MG63 (cell line): ENCODE measurements at regions not wholly inside any gene's neighbourhood (a gene's known extent, or its start where the extent isn't known, plus 50 kb on each side); places are given as distances from the start of the nearest gene placed in this dataset.

Experiments
- DNase-seq: peaks from one replicate; pipeline ENCODE4 v3.0.0-alpha.2; 2020
- H3K27me3 ChIP-seq: fragments of 250-450 bp; sonication (Bioruptor Pico); 2 replicates; pipeline ENCODE4 v1.5.1; 2020; ENCODE audit warnings: mild to moderate bottlenecking, moderate library complexity
- H3K36me3 ChIP-seq: fragments of 250-450 bp; sonication (Bioruptor Pico); 2 replicates; pipeline ENCODE4 v1.5.1; 2020; ENCODE audit warnings: mild to moderate bottlenecking, moderate library complexity
- H3K4me3 ChIP-seq: fragments of 250-450 bp; sonication (Bioruptor Pico); 2 replicates; pipeline ENCODE4 v1.5.1; 2020; ENCODE audit warnings: mild to moderate bottlenecking, moderate library complexity
- H3K9me3 ChIP-seq: fragments of 250-450 bp; sonication (Bioruptor Pico); 2 replicates; pipeline ENCODE4 v1.5.1; 2020; ENCODE audit warnings: mild to moderate bottlenecking, moderate library complexity

- Histone ChIP-seq H3K9me3 (no peaks in the 10 kb centered on the region), H3K4me3 (no peak overlapping the region), H3K36me3 (no peaks in the 10 kb centered on the region), H3K27me3 (0 out of 2 replicates have a peak, but pooled peaks cover 2% of the 10 kb centered on the region)
- no peak for DNase-seq
Measured at GRCh38 chr20:60804240-60804917, 447.7 kb upstream of the CDH4 start.

DNA sequence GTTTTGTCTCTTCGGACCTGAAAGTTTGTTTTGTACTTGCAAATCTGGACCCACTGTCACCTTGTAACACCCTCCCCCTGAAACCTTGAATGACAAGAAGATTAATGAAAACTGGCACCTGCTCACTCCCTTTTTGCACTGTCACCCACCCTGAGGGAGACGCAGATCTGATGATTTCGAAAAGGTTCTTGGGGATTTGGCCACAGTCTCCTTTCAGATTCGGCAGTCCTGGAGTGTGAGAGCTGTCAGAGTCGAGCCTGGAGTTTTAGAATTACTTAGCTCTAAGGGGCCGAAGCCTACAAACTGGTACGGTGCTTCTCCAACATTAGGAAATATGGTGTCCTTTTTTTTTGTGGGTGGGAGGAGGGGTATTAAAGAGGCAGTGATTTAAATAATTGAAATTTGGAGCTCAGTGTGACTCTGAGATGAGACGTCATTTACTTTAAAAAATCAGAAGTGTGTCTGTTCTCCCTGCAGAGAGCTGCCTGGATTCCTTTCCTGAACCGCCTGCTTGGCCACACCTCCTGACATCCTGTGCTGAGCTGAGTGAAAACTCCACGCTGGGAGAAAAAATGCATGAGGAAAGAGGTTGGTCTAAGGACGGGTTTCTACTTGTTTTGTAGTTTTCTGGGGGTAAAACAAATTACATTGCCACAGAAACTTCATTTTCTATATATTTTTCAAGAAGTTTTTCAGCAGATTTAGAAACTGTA lies 447.0 kb upstream of the CDH4 start:
- H3K36me3 ChIP-seq: no peaks in the 10 kb centered on the region
- no peak for DNase-seq
- H3K27me3 ChIP-seq: 0 out of 2 replicates have a peak, but pooled peaks cover 2% of the 10 kb centered on the region
- H3K9me3 ChIP-seq: no peaks in the 10 kb centered on the region
- H3K4me3 ChIP-seq: no peak overlapping the region

GRCh38 chr20:60806354-60806753 lies 445.7 kb upstream of the CDH4 start:
- Histone ChIP-seq H3K36me3 (no peaks in the 10 kb centered on the region), H3K27me3 (0 out of 2 replicates have a peak, but pooled peaks cover 2% of the 10 kb centered on the region), H3K4me3 (no peak overlapping the region), H3K9me3 (no peaks in the 10 kb centered on the region)
- no peak for DNase-seq

GRCh38 chr20:60806824-60807223 lies 445.2 kb upstream of the CDH4 start:
- Histone ChIP-seq H3K27me3 (0 out of 2 replicates have a peak, but pooled peaks cover 2% of the 10 kb centered on the region), H3K9me3 (no peaks in the 10 kb centered on the region), H3K36me3 (no peaks in the 10 kb centered on the region), H3K4me3 (no peak overlapping the region)
- no peak for DNase-seq

- no peak for DNase-seq
- H3K9me3 ChIP-seq: no peaks in the 10 kb centered on the region
- H3K4me3 ChIP-seq: no peak overlapping the region
Measured at GRCh38 chr20:60808003-60808672, 443.9 kb upstream of the CDH4 start.

DNA sequence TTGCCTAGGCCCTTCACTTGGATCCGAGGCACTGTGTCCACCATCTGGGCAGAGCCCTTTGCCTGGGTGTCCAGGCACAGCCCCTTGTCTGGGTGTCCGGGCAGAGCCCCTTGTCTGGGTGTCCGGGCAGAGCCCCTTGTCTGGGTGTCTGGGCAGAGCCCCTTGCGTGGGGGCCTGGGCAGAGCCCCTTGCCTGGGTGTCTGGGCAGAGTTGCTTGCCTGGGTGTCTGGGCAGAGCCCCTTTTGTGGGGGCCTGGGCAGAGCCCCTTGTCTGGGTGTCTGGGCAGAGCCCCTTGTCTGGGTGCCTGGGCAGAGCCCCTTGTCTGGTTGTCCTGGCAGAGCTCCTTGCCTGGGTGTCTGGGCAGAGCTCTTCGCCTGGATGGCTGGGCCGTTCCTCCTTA lies 443.4 kb upstream of the CDH4 start:
- no peak for DNase-seq
- no peak overlapping the region for H3K4me3 ChIP-seq
- no peaks in the 10 kb centered on the region for H3K9me3 ChIP-seq
- H3K36me3 ChIP-seq: no peaks in the 10 kb centered on the region
- H3K27me3 ChIP-seq: peaks cover 4% of the 10 kb centered on the region; the same call in 1 of the 2 replicates

More at GRCh38 chr20:60808003-60808672, 443.9 kb upstream of the CDH4 start:
- peaks cover 4% of the 10 kb centered on the region; the same call in 1 of the 2 replicates for H3K27me3 ChIP-seq
- H3K36me3 ChIP-seq: no peaks in the 10 kb centered on the region

GRCh38 chr20:60810561-60810960 lies 441.5 kb upstream of the CDH4 start:
- no peaks in the 10 kb centered on the region for H3K36me3 ChIP-seq
- no peak overlapping the region for H3K4me3 ChIP-seq
- no peaks in the 10 kb centered on the region for H3K9me3 ChIP-seq
- DNase-seq: no peak
- peaks cover 4% of the 10 kb centered on the region for H3K27me3 ChIP-seq

DNA sequence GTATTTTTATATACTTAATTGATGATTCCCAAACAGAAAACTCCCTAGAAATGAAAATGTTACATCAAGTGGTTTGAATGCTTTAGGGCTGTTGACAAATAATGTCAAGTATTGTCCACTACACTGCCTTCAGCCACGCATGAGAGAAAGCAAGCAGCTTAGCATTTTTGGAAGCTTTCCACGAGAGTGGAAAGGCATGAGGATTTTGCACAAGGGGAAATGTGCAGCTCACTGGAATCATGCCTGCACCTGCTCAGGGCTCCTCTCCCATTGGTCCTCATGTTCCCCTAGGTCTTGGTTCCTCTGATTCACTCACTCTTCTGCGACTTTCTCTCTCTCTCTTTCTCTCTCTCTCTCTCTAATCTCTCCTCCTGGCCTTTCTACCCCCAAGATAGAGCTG lies 439.5 kb upstream of the CDH4 start:
- H3K36me3 ChIP-seq: no peaks in the 10 kb centered on the region
- no peak overlapping the region for H3K4me3 ChIP-seq
- DNase-seq: no peak
- peaks cover 3% of the 10 kb centered on the region for H3K27me3 ChIP-seq
- H3K9me3 ChIP-seq: no peaks in the 10 kb centered on the region

- Histone ChIP-seq H3K4me3 (no peak overlapping the region), H3K36me3 (no peaks in the 10 kb centered on the region), H3K27me3 (peaks cover 2% of the 10 kb centered on the region), H3K9me3 (no peaks in the 10 kb centered on the region)
- DNase-seq: no peak
Measured at GRCh38 chr20:60813066-60813465, 439.0 kb upstream of the CDH4 start.

GRCh38 chr20:60815656-60816055 lies 436.4 kb upstream of the CDH4 start:
- peaks cover 2% of the 10 kb centered on the region for H3K27me3 ChIP-seq
- H3K4me3 ChIP-seq: no peak overlapping the region
- DNase-seq: no peak
- no peaks in the 10 kb centered on the region for H3K9me3 ChIP-seq
- H3K36me3 ChIP-seq: no peaks in the 10 kb centered on the region

DNA sequence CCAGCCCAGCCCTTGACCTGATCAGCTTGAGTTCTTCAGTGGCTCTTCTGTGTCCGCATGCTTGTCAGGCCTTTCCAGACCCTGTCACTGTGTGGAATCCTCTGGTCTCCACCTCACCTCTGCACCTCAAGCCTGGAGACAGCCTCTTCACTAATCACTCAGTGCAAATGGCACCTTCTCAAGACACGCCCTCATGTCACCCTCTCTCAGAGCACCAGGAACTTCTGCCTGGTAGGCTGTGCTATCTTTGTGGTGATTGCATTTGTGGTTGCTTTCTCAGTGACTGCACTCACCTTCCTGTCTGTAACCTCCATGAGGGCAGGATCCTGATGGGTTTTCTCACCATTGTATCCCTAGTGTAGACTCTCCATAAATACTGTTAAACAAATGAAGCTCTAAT lies 435.2 kb upstream of the CDH4 start:
- Histone ChIP-seq H3K36me3 (no peaks in the 10 kb centered on the region), H3K9me3 (no peaks in the 10 kb centered on the region), H3K27me3 (peaks cover 2% of the 10 kb centered on the region)

GRCh38 chr20:60817891-60818290 lies 434.2 kb upstream of the CDH4 start:
- Histone ChIP-seq H3K27me3 (no peaks in the 10 kb centered on the region; the same call in 1 of the 2 replicates), H3K9me3 (no peaks in the 10 kb centered on the region), H3K36me3 (no peaks in the 10 kb centered on the region), H3K4me3 (no peak overlapping the region)
- DNase-seq: no peak

More for the DNA sequence above, 435.2 kb upstream of the CDH4 start:
- no peak overlapping the region for H3K4me3 ChIP-seq
- DNase-seq: no peak

GRCh38 chr20:60819511-60819910 lies 432.6 kb upstream of the CDH4 start:
- Histone ChIP-seq H3K36me3 (no peaks in the 10 kb centered on the region), H3K4me3 (no peak overlapping the region), H3K9me3 (no peaks in the 10 kb centered on the region), H3K27me3 (no peaks in the 10 kb centered on the region; the same call in 1 of the 2 replicates)
- DNase-seq: no peak

- no peak for DNase-seq
- H3K27me3 ChIP-seq: no peaks in the 10 kb centered on the region; the same call in 1 of the 2 replicates
- H3K36me3 ChIP-seq: no peaks in the 10 kb centered on the region
- H3K9me3 ChIP-seq: no peaks in the 10 kb centered on the region
- H3K4me3 ChIP-seq: no peak overlapping the region
Measured at GRCh38 chr20:60820149-60820548, 431.9 kb upstream of the CDH4 start.

GRCh38 chr20:60820918-60821317 lies 431.1 kb upstream of the CDH4 start:
- Histone ChIP-seq H3K9me3 (no peaks in the 10 kb centered on the region), H3K36me3 (no peaks in the 10 kb centered on the region), H3K27me3 (no peaks in the 10 kb centered on the region; the same call in 1 of the 2 replicates), H3K4me3 (no peak overlapping the region)
- DNase-seq: no peak

GRCh38 chr20:60822699-60823607 lies 429.1 kb upstream of the CDH4 start:
- no peak for DNase-seq
- no peaks in the 10 kb centered on the region for H3K9me3 ChIP-seq
- H3K27me3 ChIP-seq: no peaks in the 10 kb centered on the region; the same call in 1 of the 2 replicates
- H3K36me3 ChIP-seq: no peaks in the 10 kb centered on the region
- no peak overlapping the region for H3K4me3 ChIP-seq
